Endothelial cell of umbilical vein (primary cell): ENCODE measurements at regions not wholly inside any gene's neighbourhood (a gene's known extent, or its start where the extent isn't known, plus 50 kb on each side); places are given as distances from the start of the nearest gene placed in this dataset.

ENCODE experiments used
- BruUV-seq: library from RNA; stranded (reverse); fragments of 400-500 nt; replicated peaks from 2 replicates; lab custom pipeline; 2021; lab: Mats Ljungman, UMichigan
- CTCF ChIA-PET: fragments of 300-600, 350-600 bp; sonication (Branson Sonifier 250); formaldehyde crosslinking; loops from one replicate; lab custom pipeline; 2021; ENCODE audit warnings: antibody characterized with exemption, inconsistent platforms; lab: Charles Lee
- POLR2A ChIA-PET: fragments of 300-600, 350-600 bp; sonication (Branson Sonifier 250); formaldehyde crosslinking; loops from one replicate; lab custom pipeline; 2021; ENCODE audit warnings: antibody characterized with exemption, inconsistent platforms; lab: Charles Lee
- DNase-seq: peaks from one replicate; pipeline ENCODE4 v3.0.0-alpha.2; 2011; ENCODE audit warnings: low read depth, low spot score
- FAIRE-seq: peaks from 2 replicates; lab custom pipeline; 2011; peaks lifted over from hg19 to GRCh38; lab: Jason Lieb, UNC
- H2AFZ ChIP-seq: 2 replicates; pipeline ENCODE4 v1.6.0; 2012; ENCODE audit warnings: low read depth, low read length, control low read depth, inconsistent platforms
- H3K27ac ChIP-seq: 2 replicates; pipeline ENCODE4 v1.5.1; 2011; ENCODE audit warnings: low read depth, mild to moderate bottlenecking, control low read depth, low read length, moderate library complexity; ENCODE audit not compliant: insufficient read depth
- H3K27me3 ChIP-seq, 2 experiments: 2 replicates each; pipeline versions ENCODE4 v1.6.0 to v1.6.1; 2011; ENCODE audit warnings: low read length in 2 of 2, mixed read lengths in 1 of 2; ENCODE audit not compliant: control insufficient read depth in 2 of 2, insufficient read depth in 2 of 2
- H3K36me3 ChIP-seq, 2 experiments: 2 replicates in 1 of 2; 3 replicates in 1 of 2; pipeline ENCODE4 v1.5.1; 2011; ENCODE audit warnings: low read length in 2 of 2, mild to moderate bottlenecking in 1 of 2, moderate library complexity in 1 of 2; ENCODE audit not compliant: control insufficient read depth in 2 of 2, insufficient read depth in 2 of 2; ENCODE audit errors: extremely low read depth in 1 of 2
- H3K4me1 ChIP-seq: 3 replicates; pipeline ENCODE4 v1.5.1; 2011; ENCODE audit warnings: mild to moderate bottlenecking, low read length; ENCODE audit not compliant: control insufficient read depth, insufficient read depth; ENCODE audit errors: extremely low read depth
- H3K4me2 ChIP-seq: 2 replicates; pipeline ENCODE4 v1.6.1; 2011; ENCODE audit warnings: low read length, control low read depth, mixed read lengths; ENCODE audit not compliant: insufficient read depth
- H3K4me3 ChIP-seq, 3 experiments: fragments of 200-600 bp in 1 of 3; sonication (generic), shearing (Covaris generic) in 1 of 3; replicated peaks in 1 of 3; 2 replicates each; pipeline ENCODE4 v1.5.1; 2011 to 2016; ENCODE audit warnings: control low read depth in 3 of 3, low read length in 3 of 3, mild to moderate bottlenecking in 2 of 3, inconsistent platforms in 1 of 3, low read depth in 1 of 3, moderate library complexity in 1 of 3; ENCODE audit not compliant: insufficient read depth in 1 of 3
- H3K79me2 ChIP-seq: 2 replicates; pipeline ENCODE4 v1.6.0; 2012; ENCODE audit warnings: low read length, inconsistent platforms; ENCODE audit not compliant: control insufficient read depth, insufficient read depth
- H3K9ac ChIP-seq: replicated peaks from 2 replicates; pipeline ENCODE3; 2011; ENCODE audit warnings: low read length, control low read depth; ENCODE audit not compliant: insufficient read depth; ENCODE audit errors: extremely low read depth
- H3K9me1 ChIP-seq: replicated peaks from 3 replicates; pipeline ENCODE4 v1.6.0; 2011; ENCODE audit warnings: mild to moderate bottlenecking, low read length; ENCODE audit not compliant: control insufficient read depth, insufficient read depth; ENCODE audit errors: extremely low read depth
- H3K9me3 ChIP-seq: replicated peaks from 2 replicates; pipeline ENCODE4 v1.5.1; 2012; ENCODE audit warnings: low read length, inconsistent platforms; ENCODE audit not compliant: control insufficient read depth, insufficient read depth
- H4K20me1 ChIP-seq: replicated peaks from 2 replicates; pipeline ENCODE3; 2011; ENCODE audit warnings: mild to moderate bottlenecking, low read length; ENCODE audit not compliant: control insufficient read depth, insufficient read depth; ENCODE audit errors: extremely low read depth
- EZH2 ChIP-seq: IDR thresholded peaks from 2 replicates; pipeline ENCODE4 v1.6.1; 2012; ENCODE audit warnings: borderline replicate concordance, low read depth, mild to moderate bottlenecking, moderate library complexity, low read length, inconsistent platforms; ENCODE audit not compliant: severe bottlenecking
- FOS ChIP-seq: IDR thresholded peaks from 2 replicates; pipeline ENCODE4 v1.6.1; 2011; ENCODE audit warnings: mild to moderate bottlenecking, low read length, moderate library complexity, borderline replicate concordance; ENCODE audit not compliant: insufficient read depth
- JUN ChIP-seq: IDR thresholded peaks from 2 replicates; pipeline ENCODE4 v1.6.1; 2011; ENCODE audit warnings: borderline replicate concordance, low read depth; ENCODE audit not compliant: insufficient read length, insufficient read depth
- MYC ChIP-seq: IDR thresholded peaks from one replicate; pipeline ENCODE4 v1.6.1; 2011; ENCODE audit warnings: mild to moderate bottlenecking, low read depth, low read length
- POLR2A ChIP-seq: IDR thresholded peaks from 2 replicates; pipeline ENCODE4 v1.6.1; 2012; ENCODE audit warnings: low read depth, mild to moderate bottlenecking, control low read depth, low read length
- POLR2AphosphoS5 ChIP-seq: IDR thresholded peaks from 2 replicates; pipeline ENCODE4 v1.6.1; 2012; ENCODE audit warnings: low read depth, mild to moderate bottlenecking, control low read depth, low read length, moderate library complexity; ENCODE audit not compliant: insufficient read depth
- dilution Hi-C: fragments of 300-500 bp; cut with MboI; formaldehyde crosslinking; loops from one replicate; pipeline ENCODE4 v1.15.0; 2019; ENCODE audit warnings: low sequenced_read_pairs; ENCODE audit not compliant: extremely low pct_ligation_motif_present
- intact Hi-C: fragments of 100-400 bp; cut with micrococcal nuclease; formaldehyde crosslinking; loops from one replicate; pipeline ENCODE4 v1.10.0; 2022
- TF ChIP-seq, protein P1 (sequence below): IDR thresholded peaks from 2 replicates; pipeline ENCODE4 v1.6.1; 2011; ENCODE audit not compliant: insufficient read depth, insufficient read length
- TF ChIP-seq, protein P2 (sequence below), 2 donors: IDR thresholded peaks; 1 replicate in 1 of 2; 2 replicates in 1 of 2; pipeline ENCODE4 v1.5.1; 2011; ENCODE audit warnings: low read length in 2 of 2, mild to moderate bottlenecking in 2 of 2, moderate library complexity in 2 of 2, control low read depth in 1 of 2, inconsistent platforms in 1 of 2, low read depth in 1 of 2; ENCODE audit not compliant: insufficient read depth in 1 of 2; ENCODE audit errors: extremely low read depth in 1 of 2

DNA sequence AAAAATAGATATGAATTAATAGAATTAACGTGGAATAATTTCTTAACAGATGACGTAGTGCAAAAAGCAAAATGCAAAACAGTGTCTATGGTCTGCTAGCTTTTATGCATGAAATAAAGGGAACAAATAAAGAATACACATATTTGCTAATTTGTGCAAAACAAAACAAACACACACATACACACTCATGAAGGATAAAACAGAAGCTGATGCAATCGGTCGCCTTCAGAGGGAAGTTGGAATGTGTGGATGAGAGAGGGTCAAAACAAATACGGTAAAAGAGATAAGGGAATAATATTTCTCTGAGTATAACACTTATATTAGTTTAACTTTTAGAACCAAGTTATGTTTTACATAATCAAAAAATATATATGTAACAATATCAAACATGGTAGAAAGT, 1160.9 kb upstream of the PCDH9 start:
- Histone ChIP-seq H3K9ac (no peak overlapping the region), H3K9me3 (no peaks in the 10 kb centered on the region), H3K36me3 (no peaks in the 10 kb centered on the region), H3K4me3 (no peak overlapping the region), H3K9me1 (no peaks in the 10 kb centered on the region), H3K27me3 (no peaks in the 10 kb centered on the region), H4K20me1 (no peaks in the 10 kb centered on the region), H3K4me2 (no peak overlapping the region), H3K79me2 (no peaks in the 10 kb centered on the region), H3K4me1 (no peaks in the 10 kb centered on the region), H2AFZ (no peak overlapping the region), H3K27ac (no peak overlapping the region)
- dilution Hi-C loops (no loop called here), intact Hi-C loops (no loop called here)
- BruUV-seq, result no TSS peak
- FAIRE-seq (no peak), DNase-seq (no peak)
- ChIA-PET POLR2A (no interaction called here), CTCF (no interaction called here)
- TF ChIP-seq JUN, result no peak
- no peak for TF ChIP-seq POLR2AphosphoS5
- TF ChIP-seq EZH2, result no peak
- TF ChIP-seq POLR2A, result no peak
- TF ChIP-seq, protein P1, sequence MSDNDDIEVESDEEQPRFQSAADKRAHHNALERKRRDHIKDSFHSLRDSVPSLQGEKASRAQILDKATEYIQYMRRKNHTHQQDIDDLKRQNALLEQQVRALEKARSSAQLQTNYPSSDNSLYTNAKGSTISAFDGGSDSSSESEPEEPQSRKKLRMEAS, result no peak
- TF ChIP-seq FOS, result no peak

DNA sequence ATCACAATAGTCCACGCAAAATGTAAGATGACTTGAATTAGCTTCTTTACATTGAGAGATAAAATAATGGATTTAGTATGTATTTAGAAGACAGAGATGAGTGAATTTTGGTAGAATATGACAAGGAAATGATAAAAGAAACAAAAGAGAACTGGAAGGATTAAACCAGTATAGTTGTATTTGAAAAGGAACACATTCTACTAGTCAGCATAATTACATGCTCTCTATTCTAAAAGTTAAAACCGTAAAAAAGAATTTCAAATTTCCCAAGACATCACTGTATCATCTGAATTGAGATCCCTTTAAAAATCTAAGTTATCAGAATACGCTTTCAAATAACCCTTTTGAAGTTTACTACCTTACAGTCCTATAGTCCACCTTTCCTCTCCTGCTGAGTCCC, 1156.7 kb upstream of the PCDH9 start:
- no peaks in the 10 kb centered on the region for H3K4me1 ChIP-seq
- H3K27me3 ChIP-seq, result no peaks in the 10 kb centered on the region
- no peak overlapping the region for H3K9ac ChIP-seq
- CTCF ChIA-PET, result no interaction called here
- no peak overlapping the region for H3K4me3 ChIP-seq
- intact Hi-C loops, result no loop called here
- H3K9me1 ChIP-seq, result no peaks in the 10 kb centered on the region
- dilution Hi-C loops, result no loop called here
- FAIRE-seq (no peak), DNase-seq (no peak)
- no peaks in the 10 kb centered on the region for H3K79me2 ChIP-seq
- no peaks in the 10 kb centered on the region for H4K20me1 ChIP-seq
- no peak overlapping the region for H3K27ac ChIP-seq
- POLR2A ChIA-PET, result no interaction called here
- no peaks in the 10 kb centered on the region for H3K36me3 ChIP-seq
- H3K9me3 ChIP-seq, result no peaks in the 10 kb centered on the region
- TF ChIP-seq MYC (no peak), FOS (no peak), POLR2AphosphoS5 (no peak), POLR2A (no peak)
- TF ChIP-seq, protein P2, sequence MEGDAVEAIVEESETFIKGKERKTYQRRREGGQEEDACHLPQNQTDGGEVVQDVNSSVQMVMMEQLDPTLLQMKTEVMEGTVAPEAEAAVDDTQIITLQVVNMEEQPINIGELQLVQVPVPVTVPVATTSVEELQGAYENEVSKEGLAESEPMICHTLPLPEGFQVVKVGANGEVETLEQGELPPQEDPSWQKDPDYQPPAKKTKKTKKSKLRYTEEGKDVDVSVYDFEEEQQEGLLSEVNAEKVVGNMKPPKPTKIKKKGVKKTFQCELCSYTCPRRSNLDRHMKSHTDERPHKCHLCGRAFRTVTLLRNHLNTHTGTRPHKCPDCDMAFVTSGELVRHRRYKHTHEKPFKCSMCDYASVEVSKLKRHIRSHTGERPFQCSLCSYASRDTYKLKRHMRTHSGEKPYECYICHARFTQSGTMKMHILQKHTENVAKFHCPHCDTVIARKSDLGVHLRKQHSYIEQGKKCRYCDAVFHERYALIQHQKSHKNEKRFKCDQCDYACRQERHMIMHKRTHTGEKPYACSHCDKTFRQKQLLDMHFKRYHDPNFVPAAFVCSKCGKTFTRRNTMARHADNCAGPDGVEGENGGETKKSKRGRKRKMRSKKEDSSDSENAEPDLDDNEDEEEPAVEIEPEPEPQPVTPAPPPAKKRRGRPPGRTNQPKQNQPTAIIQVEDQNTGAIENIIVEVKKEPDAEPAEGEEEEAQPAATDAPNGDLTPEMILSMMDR (IDR thresholded peaks at IDR 0.05; ENCODE audit: extremely low read depth in 1 of 2, insufficient read depth in 1 of 2, low read depth in 1 of 2, low read length in 2 of 2), result no peak
- TF ChIP-seq, protein P1, result no peak
- BruUV-seq, result no TSS peak
- no peak overlapping the region for H3K4me2 ChIP-seq
- no peak overlapping the region for H2AFZ ChIP-seq
